GM13977 (cell line): ENCODE measurements at regions not wholly inside any gene's neighbourhood (a gene's known extent, or its start where the extent isn't known, plus 50 kb on each side); places are given as distances from the start of the nearest gene placed in this dataset.

Experiments
- DNase-seq: peaks from one replicate; pipeline ENCODE4 v3.0.0; 2012; ENCODE audit warnings: low spot score
- CTCF ChIP-seq: IDR thresholded peaks from 2 replicates; pipeline ENCODE4 v1.5.1; 2012; ENCODE audit warnings: mild to moderate bottlenecking, control low read depth; ENCODE audit not compliant: insufficient read depth; ENCODE audit errors: extremely low read depth, missing control alignments
- in situ Hi-C: fragments of 300-500 bp; cut with MboI; formaldehyde crosslinking; loops from one replicate; pipeline ENCODE4 v1.12.0; 2022; ENCODE audit warnings: low sequenced_read_pairs, low pct_unique_long_range_greater_than_20kb, mixed read lengths, inconsistent platforms; ENCODE audit not compliant: unreplicated experiment

- DNase-seq: no peak
- no peak for TF ChIP-seq CTCF
- in situ Hi-C loops: no loop called here
Measured at GRCh38 chr1:222299524-222299923, 248.4 kb downstream of the HHIPL2 start.

GRCh38 chr1:222290866-222291265, 257.0 kb downstream of the HHIPL2 start:
- no peak for DNase-seq
- in situ Hi-C loops: no loop called here
- no peak for TF ChIP-seq CTCF

GRCh38 chr1:222288053-222288452, 259.9 kb downstream of the HHIPL2 start:
- in situ Hi-C loops: no loop called here
- TF ChIP-seq CTCF: no peak
- DNase-seq: no peak

GRCh38 chr1:222286011-222286410, 261.9 kb downstream of the HHIPL2 start:
- no peak for TF ChIP-seq CTCF
- no peak for DNase-seq
- in situ Hi-C loops: no loop called here

GRCh38 chr1:222285526-222285925, 262.4 kb downstream of the HHIPL2 start:
- DNase-seq: no peak
- TF ChIP-seq CTCF: no peak
- in situ Hi-C loops: no loop called here

- no peak for DNase-seq
- in situ Hi-C loops: no loop called here
- TF ChIP-seq CTCF: no peak
Measured at GRCh38 chr1:222284466-222284865, 263.4 kb downstream of the HHIPL2 start.

- in situ Hi-C loops: no loop called here
- DNase-seq: no peak
- no peak for TF ChIP-seq CTCF
Measured at GRCh38 chr1:222283147-222283768, 264.6 kb downstream of the HHIPL2 start.
